ENCODE measurements at regions not wholly inside any gene's neighbourhood (a gene's known extent, or its start where the extent isn't known, plus 50 kb on each side); places are given as distances from the start of the nearest gene placed in this dataset.

GRCh38 chr9:134225186-134225585 lies 60.8 kb upstream of the RNU6ATAC start (continued):
- TF ChIP-seq BRD4 (IDR thresholded peaks at IDR 0.05): no peak
- no peak for TF ChIP-seq TAF7 (tag; IDR thresholded peaks at IDR 0.05)
- no peak for TF ChIP-seq PKNOX1 (IDR thresholded peaks at IDR 0.05)
- TF ChIP-seq SPI1 (IDR thresholded peaks at IDR 0.05; ENCODE audit: borderline replicate concordance, low read depth, low read length): no peak
- no peak for TF ChIP-seq ZNF212 (CRISPR knock-in tag; IDR thresholded peaks at IDR 0.05)
- no peak for TF ChIP-seq PML (IDR thresholded peaks at IDR 0.05; ENCODE audit: low read length)
- TF ChIP-seq SMAD1 (IDR thresholded peaks at IDR 0.05; ENCODE audit: low read depth, low read length, partially characterized antibody): no peak
- TF ChIP-seq PHF21A (IDR thresholded peaks at IDR 0.05; ENCODE audit: borderline replicate concordance, low read depth): no peak
- TF ChIP-seq BRCA1 (IDR thresholded peaks at IDR 0.05): no peak
- no peak for TF ChIP-seq BRCA1 (CRISPR knock-in tag; IDR thresholded peaks at IDR 0.05)
- no peak for TF ChIP-seq PRMT5 (CRISPR knock-in tag; IDR thresholded peaks at IDR 0.05)
- no peak for TF ChIP-seq FUS (optimal IDR thresholded peaks at IDR 0.05; ENCODE audit: low read depth, low read length)
- TF ChIP-seq BCOR (IDR thresholded peaks at IDR 0.05): no peak
- no peak for TF ChIP-seq CREBBP (IDR thresholded peaks at IDR 0.05; ENCODE audit: low read depth, low read length)
- no peak for TF ChIP-seq HMGXB4 (CRISPR knock-in tag; IDR thresholded peaks at IDR 0.05)
- TF ChIP-seq ZNF408 (CRISPR knock-in tag; IDR thresholded peaks at IDR 0.05; ENCODE audit: low read depth): no peak
